Neural crest cell (in vitro differentiated cells): ENCODE measurements at regions not wholly inside any gene's neighbourhood (a gene's known extent, or its start where the extent isn't known, plus 50 kb on each side); places are given as distances from the start of the nearest gene placed in this dataset.

Source experiments
- DNase-seq: peaks from one replicate; pipeline ENCODE4 v3.0.0; 2021; ENCODE audit warnings: low read depth, mixed read lengths, low spot score
- H3K27ac Mint-ChIP-seq: one replicate; pipeline ENCODE4 v1.8.0; 2021; ENCODE audit warnings: mild to moderate bottlenecking, mixed read lengths; ENCODE audit not compliant: unreplicated experiment
- H3K27me3 Mint-ChIP-seq: 2 replicates; pipeline ENCODE4 v1.8.0; 2021; ENCODE audit warnings: low read depth, mild to moderate bottlenecking, mixed read lengths
- H3K36me3 Mint-ChIP-seq: 2 replicates; pipeline ENCODE4 v1.8.0; 2021; ENCODE audit warnings: low read depth, mild to moderate bottlenecking, mixed read lengths
- H3K4me1 Mint-ChIP-seq: 2 replicates; pipeline ENCODE4 v1.8.0; 2021; ENCODE audit warnings: mixed read lengths
- H3K4me3 Mint-ChIP-seq: one replicate; pipeline ENCODE4 v1.8.0; 2021; ENCODE audit warnings: mild to moderate bottlenecking, mixed read lengths
- H3K9me3 Mint-ChIP-seq: 2 replicates; pipeline ENCODE4 v1.8.0; 2021; ENCODE audit warnings: mixed read lengths
- TF ChIP-seq, protein P1 (sequence below): fragments of 200-600 bp; sonication (generic); conservative IDR thresholded peaks from 2 replicates; pipeline ENCODE4 v1.5.0; 2021; ENCODE audit warnings: antibody characterized with exemption, mild to moderate bottlenecking

- H3K27ac Mint-ChIP-seq = no peak overlapping the region
- no peak for DNase-seq
- H3K4me1 Mint-ChIP-seq = peaks cover 10% of the 10 kb centered on the region
- no peaks in the 10 kb centered on the region for H3K36me3 Mint-ChIP-seq
- TF ChIP-seq, protein P1, sequence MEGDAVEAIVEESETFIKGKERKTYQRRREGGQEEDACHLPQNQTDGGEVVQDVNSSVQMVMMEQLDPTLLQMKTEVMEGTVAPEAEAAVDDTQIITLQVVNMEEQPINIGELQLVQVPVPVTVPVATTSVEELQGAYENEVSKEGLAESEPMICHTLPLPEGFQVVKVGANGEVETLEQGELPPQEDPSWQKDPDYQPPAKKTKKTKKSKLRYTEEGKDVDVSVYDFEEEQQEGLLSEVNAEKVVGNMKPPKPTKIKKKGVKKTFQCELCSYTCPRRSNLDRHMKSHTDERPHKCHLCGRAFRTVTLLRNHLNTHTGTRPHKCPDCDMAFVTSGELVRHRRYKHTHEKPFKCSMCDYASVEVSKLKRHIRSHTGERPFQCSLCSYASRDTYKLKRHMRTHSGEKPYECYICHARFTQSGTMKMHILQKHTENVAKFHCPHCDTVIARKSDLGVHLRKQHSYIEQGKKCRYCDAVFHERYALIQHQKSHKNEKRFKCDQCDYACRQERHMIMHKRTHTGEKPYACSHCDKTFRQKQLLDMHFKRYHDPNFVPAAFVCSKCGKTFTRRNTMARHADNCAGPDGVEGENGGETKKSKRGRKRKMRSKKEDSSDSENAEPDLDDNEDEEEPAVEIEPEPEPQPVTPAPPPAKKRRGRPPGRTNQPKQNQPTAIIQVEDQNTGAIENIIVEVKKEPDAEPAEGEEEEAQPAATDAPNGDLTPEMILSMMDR = no peak
- H3K27me3 Mint-ChIP-seq = no peaks in the 10 kb centered on the region
- H3K9me3 Mint-ChIP-seq = no peaks in the 10 kb centered on the region
- H3K4me3 Mint-ChIP-seq = no peak overlapping the region
These were observed 141.0 kb upstream of the PPP1R26 start for GRCh38 chr9:135338546-135338945.

- Mint-ChIP-seq H3K9me3 (no peaks in the 10 kb centered on the region), H3K27me3 (no peaks in the 10 kb centered on the region), H3K4me3 (no peak overlapping the region), H3K36me3 (no peaks in the 10 kb centered on the region), H3K4me1 (peaks cover 16% of the 10 kb centered on the region), H3K27ac (no peak overlapping the region)
- TF ChIP-seq, protein P1 = no peak
- no peak for DNase-seq
These were observed 140.1 kb upstream of the PPP1R26 start for GRCh38 chr9:135339378-135339973.

DNA sequence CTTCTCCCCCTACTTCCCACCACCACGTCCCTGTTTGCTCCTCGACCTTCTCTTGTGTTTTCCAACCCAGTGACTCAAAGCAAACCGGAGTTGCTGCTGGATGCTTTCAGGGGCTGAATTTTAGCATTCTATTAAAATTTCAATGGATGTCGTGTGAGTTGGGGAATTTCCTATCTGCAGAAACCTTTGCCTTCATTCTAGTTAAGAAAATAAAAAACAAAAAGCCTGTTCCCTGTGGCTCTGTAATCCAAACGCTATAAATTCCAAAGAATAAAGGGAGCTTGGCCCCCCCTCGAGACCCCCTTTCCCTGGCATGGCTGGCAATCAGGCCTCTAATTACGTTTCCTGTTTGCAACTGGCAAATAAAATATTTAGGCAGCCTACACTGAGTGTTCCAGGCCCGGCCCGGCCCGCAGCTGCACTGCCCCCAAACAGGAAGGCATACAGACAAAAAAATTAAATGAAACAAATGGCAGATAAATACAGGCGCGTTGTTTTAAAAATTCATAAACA, 139.4 kb upstream of the PPP1R26 start:
- H3K36me3 Mint-ChIP-seq = no peaks in the 10 kb centered on the region
- peaks cover 23% of the 10 kb centered on the region for H3K4me1 Mint-ChIP-seq
- no peak for DNase-seq
- H3K4me3 Mint-ChIP-seq = no peak overlapping the region
- H3K27me3 Mint-ChIP-seq = no peaks in the 10 kb centered on the region
- H3K9me3 Mint-ChIP-seq = no peaks in the 10 kb centered on the region
- TF ChIP-seq, protein P1 = no peak
- no peak overlapping the region for H3K27ac Mint-ChIP-seq

- TF ChIP-seq, protein P1 = no peak
- Mint-ChIP-seq H3K4me1 (peaks cover 28% of the 10 kb centered on the region), H3K27me3 (no peaks in the 10 kb centered on the region), H3K36me3 (no peaks in the 10 kb centered on the region), H3K27ac (peak overlapping the region; percentile 19), H3K4me3 (no peak overlapping the region), H3K9me3 (no peaks in the 10 kb centered on the region)
- no peak for DNase-seq
These were observed 138.7 kb upstream of the PPP1R26 start for GRCh38 chr9:135340726-135341475.

GRCh38 chr9:135341612-135342169, 137.9 kb upstream of the PPP1R26 start:
- no peak overlapping the region for H3K4me3 Mint-ChIP-seq
- DNase-seq = no peak
- H3K9me3 Mint-ChIP-seq = no peaks in the 10 kb centered on the region
- H3K36me3 Mint-ChIP-seq = no peaks in the 10 kb centered on the region
- TF ChIP-seq, protein P1 = no peak
- H3K4me1 Mint-ChIP-seq = peaks cover 32% of the 10 kb centered on the region
- H3K27me3 Mint-ChIP-seq = no peaks in the 10 kb centered on the region
- H3K27ac Mint-ChIP-seq = peak overlapping the region; percentile 19
